ENCODE measurements at regions not wholly inside any gene's neighbourhood (a gene's known extent, or its start where the extent isn't known, plus 50 kb on each side); places are given as distances from the start of the nearest gene placed in this dataset.

GRCh38 chr1:69401879-69402278 lies 165.8 kb upstream of the LRRC7 start:
- no peak overlapping the region for H3K27ac ChIP-seq
- H3K36me3 ChIP-seq (ENCODE audit: insufficient read depth), result no peaks in the 10 kb centered on the region
- H3K27me3 ChIP-seq (ENCODE audit: insufficient read depth, low read depth), result no peaks in the 10 kb centered on the region
- H3K4me3 ChIP-seq (IDR thresholded peaks at IDR 0.05; ENCODE audit: insufficient read depth, low read depth, low read length), result no peak overlapping the region
- H2AFZ ChIP-seq (ENCODE audit: low read depth), result no peak overlapping the region
- H3K79me2 ChIP-seq (ENCODE audit: insufficient read depth, low read depth), result no peaks in the 10 kb centered on the region
- no peaks in the 10 kb centered on the region for H4K20me1 ChIP-seq (ENCODE audit: insufficient read depth)
- H3K4me2 ChIP-seq, result no peak overlapping the region
- no peaks in the 10 kb centered on the region for H3K4me1 ChIP-seq (ENCODE audit: low read depth, poor library complexity, severe bottlenecking)
- TF ChIP-seq, protein P1, sequence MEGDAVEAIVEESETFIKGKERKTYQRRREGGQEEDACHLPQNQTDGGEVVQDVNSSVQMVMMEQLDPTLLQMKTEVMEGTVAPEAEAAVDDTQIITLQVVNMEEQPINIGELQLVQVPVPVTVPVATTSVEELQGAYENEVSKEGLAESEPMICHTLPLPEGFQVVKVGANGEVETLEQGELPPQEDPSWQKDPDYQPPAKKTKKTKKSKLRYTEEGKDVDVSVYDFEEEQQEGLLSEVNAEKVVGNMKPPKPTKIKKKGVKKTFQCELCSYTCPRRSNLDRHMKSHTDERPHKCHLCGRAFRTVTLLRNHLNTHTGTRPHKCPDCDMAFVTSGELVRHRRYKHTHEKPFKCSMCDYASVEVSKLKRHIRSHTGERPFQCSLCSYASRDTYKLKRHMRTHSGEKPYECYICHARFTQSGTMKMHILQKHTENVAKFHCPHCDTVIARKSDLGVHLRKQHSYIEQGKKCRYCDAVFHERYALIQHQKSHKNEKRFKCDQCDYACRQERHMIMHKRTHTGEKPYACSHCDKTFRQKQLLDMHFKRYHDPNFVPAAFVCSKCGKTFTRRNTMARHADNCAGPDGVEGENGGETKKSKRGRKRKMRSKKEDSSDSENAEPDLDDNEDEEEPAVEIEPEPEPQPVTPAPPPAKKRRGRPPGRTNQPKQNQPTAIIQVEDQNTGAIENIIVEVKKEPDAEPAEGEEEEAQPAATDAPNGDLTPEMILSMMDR (conservative IDR thresholded peaks at IDR 0.05; ENCODE audit: low read depth, low read length), result no peak
- H3K9ac ChIP-seq, result no peak overlapping the region

DNA sequence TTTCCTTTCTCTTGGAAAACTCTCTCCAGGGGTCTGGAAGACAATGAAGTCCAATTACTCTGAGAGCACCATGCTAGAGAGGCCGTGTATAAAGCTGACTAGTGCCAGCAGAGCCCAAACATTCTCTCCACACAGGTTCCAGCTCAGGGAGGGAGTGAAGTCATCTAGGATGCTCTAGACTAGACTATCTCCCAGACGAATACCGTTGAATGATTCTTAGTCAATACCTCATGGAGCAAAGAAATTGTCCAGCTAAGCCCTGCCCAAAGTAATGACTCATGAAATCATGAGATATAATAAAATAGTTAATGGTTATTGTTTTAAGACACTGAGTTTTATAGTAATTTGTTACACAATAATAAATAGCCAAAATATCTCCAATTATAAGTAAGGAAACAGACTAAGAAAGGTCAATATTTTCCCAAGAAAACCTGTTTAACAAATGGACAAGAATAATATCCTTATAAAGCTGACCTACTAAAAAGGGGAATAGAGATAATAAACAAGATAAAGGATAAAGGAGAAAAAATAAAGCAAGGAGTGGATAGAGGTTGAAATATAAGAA lies 163.9 kb upstream of the LRRC7 start:
- Histone ChIP-seq H3K9ac (no peak overlapping the region), H3K4me1 (ENCODE audit: low read depth, poor library complexity, severe bottlenecking) (no peaks in the 10 kb centered on the region), H3K27me3 (ENCODE audit: insufficient read depth, low read depth) (no peaks in the 10 kb centered on the region), H4K20me1 (ENCODE audit: insufficient read depth) (no peaks in the 10 kb centered on the region), H3K36me3 (ENCODE audit: insufficient read depth) (no peaks in the 10 kb centered on the region), H3K4me2 (no peak overlapping the region), H3K27ac (no peak overlapping the region), H2AFZ (ENCODE audit: low read depth) (no peak overlapping the region), H3K79me2 (ENCODE audit: insufficient read depth, low read depth) (no peaks in the 10 kb centered on the region), H3K4me3 (IDR thresholded peaks at IDR 0.05; ENCODE audit: insufficient read depth, low read depth, low read length) (no peak overlapping the region)
- TF ChIP-seq, protein P1 (conservative IDR thresholded peaks at IDR 0.05; ENCODE audit: low read depth, low read length), result no peak

DNA sequence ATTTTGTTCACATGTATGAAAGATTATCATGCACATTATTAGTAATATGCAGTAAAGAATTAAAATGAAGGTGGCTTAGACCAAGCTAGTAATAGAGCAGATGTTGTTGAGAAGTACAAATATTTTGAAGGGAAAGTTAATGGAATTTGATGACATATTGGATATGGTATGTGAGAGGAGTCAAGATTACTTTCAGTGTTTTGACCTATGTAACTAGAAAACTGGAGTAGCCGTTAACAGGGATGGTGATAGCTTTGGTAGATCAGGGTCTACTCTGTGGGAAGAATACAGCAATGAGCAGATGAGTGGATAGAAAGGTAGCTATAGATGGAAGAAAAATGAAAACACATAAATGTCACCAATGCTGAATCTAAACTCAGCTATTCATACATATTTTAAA lies 163.2 kb upstream of the LRRC7 start:
- TF ChIP-seq, protein P1 (conservative IDR thresholded peaks at IDR 0.05; ENCODE audit: low read depth, low read length), result no peak
- Histone ChIP-seq H3K4me2 (no peak overlapping the region), H4K20me1 (ENCODE audit: insufficient read depth) (no peaks in the 10 kb centered on the region), H3K27me3 (ENCODE audit: insufficient read depth, low read depth) (no peaks in the 10 kb centered on the region), H3K4me1 (ENCODE audit: low read depth, poor library complexity, severe bottlenecking) (no peaks in the 10 kb centered on the region), H3K4me3 (IDR thresholded peaks at IDR 0.05; ENCODE audit: insufficient read depth, low read depth, low read length) (no peak overlapping the region), H3K79me2 (ENCODE audit: insufficient read depth, low read depth) (no peaks in the 10 kb centered on the region), H3K36me3 (ENCODE audit: insufficient read depth) (no peaks in the 10 kb centered on the region), H3K9ac (no peak overlapping the region), H2AFZ (ENCODE audit: low read depth) (no peak overlapping the region), H3K27ac (no peak overlapping the region)

DNA sequence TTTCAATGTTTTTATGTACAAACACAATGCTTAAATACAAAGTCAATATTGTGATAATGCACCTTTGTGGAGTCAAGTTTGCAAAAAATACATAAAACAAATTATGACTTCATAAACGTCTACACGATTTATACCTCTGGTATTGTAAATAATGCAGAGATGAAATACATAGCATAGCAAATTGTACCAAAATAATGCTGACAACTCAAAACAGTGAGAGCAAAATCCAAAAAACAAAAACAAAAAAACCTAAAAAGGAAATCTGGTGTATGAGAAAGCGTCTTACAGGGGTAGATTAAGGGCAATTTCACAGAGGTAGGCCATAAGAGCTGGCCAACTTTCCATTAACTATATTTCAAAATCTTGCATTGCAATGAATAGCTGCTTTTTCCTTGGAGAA lies 161.5 kb upstream of the LRRC7 start:
- Histone ChIP-seq H2AFZ (ENCODE audit: low read depth) (no peak overlapping the region), H3K9ac (no peak overlapping the region), H3K79me2 (ENCODE audit: insufficient read depth, low read depth) (no peaks in the 10 kb centered on the region), H3K27ac (no peak overlapping the region), H3K36me3 (ENCODE audit: insufficient read depth) (no peaks in the 10 kb centered on the region), H3K4me1 (ENCODE audit: low read depth, poor library complexity, severe bottlenecking) (no peaks in the 10 kb centered on the region), H3K4me2 (no peak overlapping the region), H3K27me3 (ENCODE audit: insufficient read depth, low read depth) (no peaks in the 10 kb centered on the region), H3K4me3 (IDR thresholded peaks at IDR 0.05; ENCODE audit: insufficient read depth, low read depth, low read length) (no peak overlapping the region), H4K20me1 (ENCODE audit: insufficient read depth) (no peaks in the 10 kb centered on the region)
- TF ChIP-seq, protein P1 (conservative IDR thresholded peaks at IDR 0.05; ENCODE audit: low read depth, low read length), result no peak
